DOHH2 (cell line): ENCODE measurements at regions not wholly inside any gene's neighbourhood (a gene's known extent, or its start where the extent isn't known, plus 50 kb on each side); places are given as distances from the start of the nearest gene placed in this dataset.

Experiments
- H3F3A ChIP-seq: fragments of 200-600 bp; sonication (generic), shearing (Covaris generic); 2 replicates; pipeline ENCODE4 v1.6.0; 2016; ENCODE audit warnings: antibody characterized with exemption, mild to moderate bottlenecking; ENCODE audit not compliant: control insufficient read depth, insufficient read depth
- H3K27ac ChIP-seq: fragments of 200-600 bp; sonication (generic); 2 replicates; pipeline ENCODE4 v1.5.1; 2014; ENCODE audit warnings: low read depth, mild to moderate bottlenecking, low read length, moderate library complexity
- H3K27me3 ChIP-seq: fragments of 200-600 bp; sonication (generic); 2 replicates; pipeline ENCODE4 v1.6.1; 2014; ENCODE audit warnings: mild to moderate bottlenecking, low read length, mixed read lengths; ENCODE audit not compliant: control insufficient read depth
- H3K36me3 ChIP-seq: fragments of 200-600 bp; sonication (generic); 2 replicates; pipeline ENCODE4 v1.6.1; 2014; ENCODE audit warnings: mild to moderate bottlenecking, low read length, moderate library complexity, mixed read lengths; ENCODE audit not compliant: control insufficient read depth
- H3K4me1 ChIP-seq: fragments of 200-600 bp; sonication (generic); 2 replicates; pipeline ENCODE4 v1.6.1; 2014; ENCODE audit warnings: mild to moderate bottlenecking, low read length, mixed read lengths; ENCODE audit not compliant: control insufficient read depth
- H3K4me2 ChIP-seq: fragments of 200-600 bp; sonication (generic); 2 replicates; pipeline ENCODE4 v1.6.0; 2014; ENCODE audit warnings: mild to moderate bottlenecking, low read length, moderate library complexity
- H3K4me3 ChIP-seq: fragments of 200-600 bp; sonication (generic); 2 replicates; pipeline ENCODE4 v1.5.1; 2014; ENCODE audit warnings: mild to moderate bottlenecking, low read length, mixed read lengths
- H3K79me2 ChIP-seq: fragments of 200-600 bp; sonication (generic); 2 replicates; pipeline ENCODE4 v1.6.1; 2014; ENCODE audit warnings: mild to moderate bottlenecking, low read length, mixed read lengths; ENCODE audit not compliant: control insufficient read depth
- H3K9me2 ChIP-seq: fragments of 200-600 bp; sonication (generic); replicated peaks from 2 replicates; pipeline ENCODE4 v1.6.1; 2014; ENCODE audit warnings: mild to moderate bottlenecking, low read length, mixed read lengths; ENCODE audit not compliant: control insufficient read depth
- H3K9me3 ChIP-seq: fragments of 200-600 bp; sonication (generic); 2 replicates; pipeline ENCODE4 v1.6.1; 2014; ENCODE audit warnings: antibody characterized with exemption, low read length, mixed read lengths; ENCODE audit not compliant: control insufficient read depth, insufficient read depth
- H4K20me1 ChIP-seq: fragments of 200-600 bp; sonication (generic); 2 replicates; pipeline ENCODE4 v1.6.0; 2014; ENCODE audit warnings: low read depth, mild to moderate bottlenecking, antibody characterized with exemption, low read length, moderate library complexity; ENCODE audit not compliant: control insufficient read depth, insufficient read depth
- CTCF ChIP-seq: fragments of 200-600 bp; sonication (generic); IDR thresholded peaks from one replicate; pipeline ENCODE4 v1.5.1; 2014; ENCODE audit warnings: antibody characterized with exemption, mild to moderate bottlenecking, low read depth, low read length; ENCODE audit not compliant: poor library complexity, severe bottlenecking
- EZH2phosphoT487 ChIP-seq: fragments of 200-600 bp; sonication (generic); IDR thresholded peaks from 2 replicates; pipeline ENCODE4 v1.6.1; 2017; ENCODE audit warnings: borderline replicate concordance, mild to moderate bottlenecking, antibody characterized with exemption, low read length, moderate library complexity, mixed read lengths

DNA sequence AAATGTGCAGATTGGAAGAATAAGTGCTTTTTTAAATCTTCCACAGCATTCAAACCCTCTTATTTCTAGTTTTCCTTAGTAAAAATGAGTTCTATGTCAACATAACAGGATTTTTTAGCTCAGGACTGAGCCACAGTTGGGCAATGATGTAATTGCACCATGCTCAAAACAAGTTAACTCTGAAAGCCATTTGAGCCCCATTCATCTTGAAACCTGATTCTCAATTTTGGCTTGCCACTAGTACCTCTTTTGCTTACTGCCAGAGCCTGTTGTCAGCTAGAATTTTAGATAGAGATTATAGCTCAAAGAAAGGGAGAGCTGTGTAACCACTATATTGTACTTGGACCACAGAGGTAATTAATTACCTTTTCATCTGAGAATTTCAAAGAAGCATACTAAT is 1028.5 kb upstream of the PHF14 start:
- H3K9me2 ChIP-seq, result no peaks in the 10 kb centered on the region
- no peak overlapping the region for H3K27ac ChIP-seq
- H3F3A ChIP-seq, result no peaks in the 10 kb centered on the region

DNA sequence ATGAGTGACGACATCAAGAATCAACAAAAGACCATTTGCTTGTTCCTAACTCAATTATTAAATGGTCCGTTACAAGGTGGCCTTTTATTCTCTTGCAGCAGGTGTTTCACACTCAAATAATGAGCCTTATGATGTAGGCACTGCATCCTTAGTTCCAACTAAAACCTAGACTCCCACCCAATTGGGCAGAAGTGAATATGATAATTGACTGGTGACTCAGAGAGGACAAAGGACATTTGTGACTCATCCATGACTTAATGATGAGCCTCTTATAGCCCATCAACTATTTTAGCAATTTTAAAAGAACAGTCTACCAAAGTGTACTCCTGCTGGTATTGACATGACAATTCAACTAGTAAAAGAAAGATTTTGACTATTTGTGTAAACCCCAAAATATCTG is 1027.8 kb upstream of the PHF14 start:
- H3K79me2 ChIP-seq, result no peaks in the 10 kb centered on the region
- no peaks in the 10 kb centered on the region for H3K9me3 ChIP-seq
- no peaks in the 10 kb centered on the region for H3K9me2 ChIP-seq
- no peak overlapping the region for H3K27ac ChIP-seq
- H3F3A ChIP-seq, result no peaks in the 10 kb centered on the region
- no peaks in the 10 kb centered on the region for H3K36me3 ChIP-seq
- no peak overlapping the region for H3K4me3 ChIP-seq
- no peak overlapping the region for H3K4me2 ChIP-seq
- TF ChIP-seq EZH2phosphoT487 (no peak), CTCF (no peak)
- H4K20me1 ChIP-seq, result no peaks in the 10 kb centered on the region
- no peaks in the 10 kb centered on the region for H3K27me3 ChIP-seq
- no peaks in the 10 kb centered on the region for H3K4me1 ChIP-seq

More for the DNA sequence above, 1028.5 kb upstream of the PHF14 start:
- TF ChIP-seq CTCF (no peak), EZH2phosphoT487 (no peak)
- Histone ChIP-seq H3K27me3 (no peaks in the 10 kb centered on the region), H4K20me1 (no peaks in the 10 kb centered on the region), H3K4me1 (no peaks in the 10 kb centered on the region), H3K9me3 (no peaks in the 10 kb centered on the region), H3K4me2 (no peak overlapping the region), H3K79me2 (no peaks in the 10 kb centered on the region), H3K4me3 (no peak overlapping the region), H3K36me3 (no peaks in the 10 kb centered on the region)

GRCh38 chr7:9955138-9955537 is 1018.5 kb upstream of the PHF14 start:
- no peaks in the 10 kb centered on the region for H3K9me3 ChIP-seq
- no peaks in the 10 kb centered on the region for H3K79me2 ChIP-seq
- no peak overlapping the region for H3K27ac ChIP-seq
- no peaks in the 10 kb centered on the region for H3F3A ChIP-seq
- no peaks in the 10 kb centered on the region for H3K4me1 ChIP-seq
- no peak overlapping the region for H3K4me2 ChIP-seq
- TF ChIP-seq CTCF, result no peak
- H3K4me3 ChIP-seq, result no peak overlapping the region
- no peaks in the 10 kb centered on the region for H4K20me1 ChIP-seq
- H3K9me2 ChIP-seq, result no peaks in the 10 kb centered on the region
- H3K27me3 ChIP-seq, result no peaks in the 10 kb centered on the region
- no peaks in the 10 kb centered on the region for H3K36me3 ChIP-seq

- H3K36me3 ChIP-seq, result no peaks in the 10 kb centered on the region
- no peaks in the 10 kb centered on the region for H3K79me2 ChIP-seq
- no peak overlapping the region for H3K4me3 ChIP-seq
- no peak for TF ChIP-seq CTCF
- no peak for TF ChIP-seq EZH2phosphoT487
- H3K9me3 ChIP-seq, result no peaks in the 10 kb centered on the region
- no peaks in the 10 kb centered on the region for H3F3A ChIP-seq
- no peak overlapping the region for H3K4me2 ChIP-seq
- no peaks in the 10 kb centered on the region for H3K4me1 ChIP-seq
- no peaks in the 10 kb centered on the region for H4K20me1 ChIP-seq
- H3K9me2 ChIP-seq, result no peaks in the 10 kb centered on the region
- H3K27me3 ChIP-seq, result no peaks in the 10 kb centered on the region
- H3K27ac ChIP-seq, result no peak overlapping the region
Observed at GRCh38 chr7:9958486-9958885, 1015.2 kb upstream of the PHF14 start.
